ENCODE measurements at regions not wholly inside any gene's neighbourhood (a gene's known extent, or its start where the extent isn't known, plus 50 kb on each side); places are given as distances from the start of the nearest gene placed in this dataset.

- Mint-ChIP-seq H3K27me3 (peaks cover 0 to 8% (median 0%) of the 10 kb centered on the region in 3 donors), H3K9me3 (no peaks in the 10 kb centered on the region), H3K36me3 (no peaks in the 10 kb centered on the region), H3K4me3 (no peak overlapping the region), H3K4me1 (peaks cover 12 to 17% (median 15%) of the 10 kb centered on the region in 3 donors), H3K27ac (no peak overlapping the region)
- ATAC-seq (ENCODE audit: low read depth in 2 of 2) (no peak), DNase-seq (no peak)
Observed at GRCh38 chr5:61614606-61615005, 282.5 kb downstream of the ZSWIM6 start.

GRCh38 chr5:61617039-61617438 lies 285.0 kb downstream of the ZSWIM6 start:
- DNase-seq: no peak
- Mint-ChIP-seq H3K27ac (no peak overlapping the region), H3K27me3 (peaks cover 0 to 8% (median 0%) of the 10 kb centered on the region in 3 donors)

GRCh38 chr5:61617995-61618525 lies 286.0 kb downstream of the ZSWIM6 start:
- peak overlapping the region in 1 of 6 donors; percentile 26 for H3K27ac Mint-ChIP-seq
- H3K27me3 Mint-ChIP-seq: peaks cover 0 to 8% (median 0%) of the 10 kb centered on the region in 3 donors
- DNase-seq: no peak
- peaks cover 18 to 31% (median 26%) of the 10 kb centered on the region in 3 donors for H3K4me1 Mint-ChIP-seq
- H3K36me3 Mint-ChIP-seq: no peaks in the 10 kb centered on the region
- H3K4me3 Mint-ChIP-seq: no peak overlapping the region
- no peaks in the 10 kb centered on the region for H3K9me3 Mint-ChIP-seq
- no peak for ATAC-seq (ENCODE audit: low read depth in 2 of 2)

More at GRCh38 chr5:61617039-61617438, 285.0 kb downstream of the ZSWIM6 start:
- no peak overlapping the region for H3K4me3 Mint-ChIP-seq
- ATAC-seq (ENCODE audit: low read depth in 2 of 2): no peak
- no peaks in the 10 kb centered on the region for H3K9me3 Mint-ChIP-seq
- H3K4me1 Mint-ChIP-seq: peaks cover 18 to 31% (median 26%) of the 10 kb centered on the region in 3 donors
- H3K36me3 Mint-ChIP-seq: no peaks in the 10 kb centered on the region

- DNase-seq (no peak), ATAC-seq (ENCODE audit: low read depth in 2 of 2) (no peak)
- peaks cover 18 to 31% (median 26%) of the 10 kb centered on the region in 3 donors for H3K4me1 Mint-ChIP-seq
- no peaks in the 10 kb centered on the region for H3K36me3 Mint-ChIP-seq
- H3K9me3 Mint-ChIP-seq: no peaks in the 10 kb centered on the region
- H3K27ac Mint-ChIP-seq: peak overlapping the region in 1 of 6 donors; percentile 26
- H3K4me3 Mint-ChIP-seq: no peak overlapping the region
- H3K27me3 Mint-ChIP-seq: peaks cover 0 to 7% (median 0%) of the 10 kb centered on the region in 3 donors
Observed at GRCh38 chr5:61618577-61618976, 286.5 kb downstream of the ZSWIM6 start.

- DNase-seq (no peak), ATAC-seq (ENCODE audit: low read depth in 2 of 2) (peak; percentile 55 to 56)
- peaks cover 18 to 31% (median 26%) of the 10 kb centered on the region in 3 donors for H3K4me1 Mint-ChIP-seq
- no peaks in the 10 kb centered on the region for H3K27me3 Mint-ChIP-seq
- H3K4me3 Mint-ChIP-seq: peak overlapping the region in 7 of 8 donors; percentile 20 to 82 (median 61)
- peak overlapping the region in 5 of 6 donors; percentile 40 to 95 (median 67) for H3K27ac Mint-ChIP-seq
- no peaks in the 10 kb centered on the region for H3K9me3 Mint-ChIP-seq
- H3K36me3 Mint-ChIP-seq: no peaks in the 10 kb centered on the region
Observed at GRCh38 chr5:61619289-61619688, 287.2 kb downstream of the ZSWIM6 start.

- DNase-seq (no peak), ATAC-seq (ENCODE audit: low read depth in 2 of 2) (no peak)
- H3K36me3 Mint-ChIP-seq: no peaks in the 10 kb centered on the region
- H3K27me3 Mint-ChIP-seq: no peaks in the 10 kb centered on the region
- H3K4me1 Mint-ChIP-seq: peaks cover 18 to 31% (median 29%) of the 10 kb centered on the region in 3 donors
- H3K4me3 Mint-ChIP-seq: peak overlapping the region in 5 of 8 donors; percentile 45 to 82 (median 62)
- peak overlapping the region in 4 of 6 donors; percentile 40 to 95 (median 79) for H3K27ac Mint-ChIP-seq
- H3K9me3 Mint-ChIP-seq: no peaks in the 10 kb centered on the region
Observed at GRCh38 chr5:61619777-61620518, 287.9 kb downstream of the ZSWIM6 start.

GRCh38 chr5:61620699-61621182 lies 288.7 kb downstream of the ZSWIM6 start:
- Mint-ChIP-seq H3K27me3 (no peaks in the 10 kb centered on the region), H3K4me3 (peak overlapping the region in 1 of 8 donors; percentile 69), H3K36me3 (no peaks in the 10 kb centered on the region), H3K4me1 (peaks cover 18 to 33% (median 31%) of the 10 kb centered on the region in 3 donors), H3K27ac (no peak overlapping the region), H3K9me3 (no peaks in the 10 kb centered on the region)
- DNase-seq: no peak
- no peak for ATAC-seq (ENCODE audit: low read depth in 2 of 2)

GRCh38 chr5:61621202-61621650 lies 289.2 kb downstream of the ZSWIM6 start:
- peaks cover 18 to 33% (median 31%) of the 10 kb centered on the region in 3 donors for H3K4me1 Mint-ChIP-seq
- ATAC-seq (ENCODE audit: low read depth in 2 of 2): no peak
- H3K9me3 Mint-ChIP-seq: no peaks in the 10 kb centered on the region
- H3K4me3 Mint-ChIP-seq: peak overlapping the region in 1 of 8 donors; percentile 14
- H3K27ac Mint-ChIP-seq: no peak overlapping the region
- no peaks in the 10 kb centered on the region for H3K27me3 Mint-ChIP-seq
- no peaks in the 10 kb centered on the region for H3K36me3 Mint-ChIP-seq
- no peak for DNase-seq

GRCh38 chr5:61622156-61622555 lies 290.1 kb downstream of the ZSWIM6 start:
- Mint-ChIP-seq H3K36me3 (no peaks in the 10 kb centered on the region), H3K27ac (no peak overlapping the region), H3K27me3 (no peaks in the 10 kb centered on the region), H3K4me1 (peaks cover 18 to 40% (median 37%) of the 10 kb centered on the region in 3 donors), H3K9me3 (no peaks in the 10 kb centered on the region), H3K4me3 (peak overlapping the region in 1 of 8 donors; percentile 14)
- DNase-seq: no peak
- ATAC-seq (ENCODE audit: low read depth in 2 of 2): no peak

GRCh38 chr5:61623401-61624069 lies 291.5 kb downstream of the ZSWIM6 start:
- no peak overlapping the region for H3K4me3 Mint-ChIP-seq
- H3K9me3 Mint-ChIP-seq: no peaks in the 10 kb centered on the region
- no peaks in the 10 kb centered on the region for H3K27me3 Mint-ChIP-seq
- ATAC-seq (ENCODE audit: low read depth in 2 of 2) (no peak), DNase-seq (no peak)
- H3K4me1 Mint-ChIP-seq: peaks cover 17 to 37% (median 33%) of the 10 kb centered on the region in 3 donors
- no peak overlapping the region for H3K27ac Mint-ChIP-seq
- no peaks in the 10 kb centered on the region for H3K36me3 Mint-ChIP-seq

- H3K27me3 Mint-ChIP-seq: no peaks in the 10 kb centered on the region
- no peaks in the 10 kb centered on the region for H3K36me3 Mint-ChIP-seq
Observed at GRCh38 chr5:61624553-61625136, 292.6 kb downstream of the ZSWIM6 start.

GRCh38 chr5:61625137-61625561 lies 293.1 kb downstream of the ZSWIM6 start:
- H3K4me1 Mint-ChIP-seq: peaks cover 1 to 21% (median 17%) of the 10 kb centered on the region in 3 donors
- no peak for DNase-seq
- no peak for ATAC-seq (ENCODE audit: low read depth in 2 of 2)
- peak overlapping the region in 2 of 6 donors; percentile 59 to 83 for H3K27ac Mint-ChIP-seq
- peak overlapping the region; percentile 72 to 92 (median 84) for H3K4me3 Mint-ChIP-seq
- H3K9me3 Mint-ChIP-seq: peaks cover 0 to 4% (median 0%) of the 10 kb centered on the region in 7 donors
- no peaks in the 10 kb centered on the region for H3K27me3 Mint-ChIP-seq
- H3K36me3 Mint-ChIP-seq: no peaks in the 10 kb centered on the region

More at GRCh38 chr5:61624553-61625136, 292.6 kb downstream of the ZSWIM6 start:
- DNase-seq (no peak), ATAC-seq (ENCODE audit: low read depth in 2 of 2) (no peak)
- peak overlapping the region; percentile 72 to 92 (median 84) for H3K4me3 Mint-ChIP-seq
- peak overlapping the region in 1 of 6 donors; percentile 83 for H3K27ac Mint-ChIP-seq
- H3K4me1 Mint-ChIP-seq: peaks cover 6 to 26% (median 22%) of the 10 kb centered on the region in 3 donors
- H3K9me3 Mint-ChIP-seq: peaks cover 0 to under 1% (median 0%) of the 10 kb centered on the region in 7 donors

Measured in naive B cell (primary cell).